ENCODE measurements at regions not wholly inside any gene's neighbourhood (a gene's known extent, or its start where the extent isn't known, plus 50 kb on each side); places are given as distances from the start of the nearest gene placed in this dataset.

GRCh38 chr7:131090886-131091692 lies 236.6 kb upstream of the MKLN1 start:
- TF ChIP-seq CTCF (conservative IDR thresholded peaks at IDR 0.05 in 1 of 2, IDR thresholded peaks at IDR 0.05 in 1 of 2; ENCODE audit: low read depth in 1 of 2, low read length in 2 of 2) (no peak), EZH2 (IDR thresholded peaks at IDR 0.05; ENCODE audit: low read length, missing control alignments) (no peak)
